GM12891 (cell line): ENCODE measurements at regions not wholly inside any gene's neighbourhood (a gene's known extent, or its start where the extent isn't known, plus 50 kb on each side); places are given as distances from the start of the nearest gene placed in this dataset.

Experiments used
- DNase-seq: peaks from one replicate; pipeline ENCODE4 v3.0.0; 2011; ENCODE audit warnings: low spot score; ENCODE audit not compliant: insufficient read length
- FAIRE-seq: peaks from 2 replicates; lab custom pipeline; 2011; peaks lifted over from hg19 to GRCh38; lab: Jason Lieb, UNC
- PAX5 ChIP-seq: IDR thresholded peaks from 2 replicates; pipeline ENCODE4 v1.6.1; 2011; ENCODE audit warnings: low read length, moderate library complexity, mild to moderate bottlenecking; ENCODE audit not compliant: insufficient read depth, severe bottlenecking
- POLR2A ChIP-seq: IDR thresholded peaks from 2 replicates; pipeline ENCODE4 v1.6.1; 2011; ENCODE audit warnings: low read depth, low read length, control low read depth
- POLR2AphosphoS5 ChIP-seq: IDR thresholded peaks from 2 replicates; pipeline ENCODE4 v1.6.1; 2011; ENCODE audit warnings: low read depth, low read length, control low read depth
- POU2F2 ChIP-seq: IDR thresholded peaks from 2 replicates; pipeline ENCODE4 v1.6.1; 2011; ENCODE audit warnings: low read depth, mild to moderate bottlenecking, control low read depth, low read length, moderate library complexity
- SPI1 ChIP-seq: IDR thresholded peaks from 2 replicates; pipeline ENCODE4 v1.6.1; 2011; ENCODE audit warnings: low read depth, low read length, control low read depth
- TAF1 ChIP-seq: IDR thresholded peaks from 2 replicates; pipeline ENCODE4 v1.6.1; 2011; ENCODE audit warnings: low read depth, low read length, control low read depth

DNA sequence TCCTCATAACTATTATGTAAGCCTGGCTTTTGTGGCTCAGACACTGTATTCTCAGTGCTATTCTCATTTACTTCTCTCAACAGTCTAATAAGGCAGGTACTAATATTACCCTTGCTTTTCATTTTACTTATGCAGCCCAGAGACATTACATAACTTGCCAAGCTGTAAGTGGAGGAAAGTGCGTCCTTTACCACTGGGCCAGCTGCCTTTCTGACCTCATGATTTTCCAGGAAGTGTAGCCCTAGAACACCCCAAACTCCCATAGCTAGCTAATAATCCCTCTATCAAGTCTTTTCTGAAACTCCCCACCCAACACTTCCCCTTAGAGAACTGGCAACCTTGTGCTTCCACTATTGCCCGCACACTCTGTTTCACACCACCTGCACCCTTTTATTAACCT is 192.9 kb upstream of the HMHB1 start:
- FAIRE-seq: no peak
- TF ChIP-seq POLR2AphosphoS5: no peak
- no peak for TF ChIP-seq POU2F2
- no peak for TF ChIP-seq TAF1
- no peak for TF ChIP-seq SPI1
- TF ChIP-seq POLR2A: no peak
- no peak for TF ChIP-seq PAX5
- DNase-seq: no peak

DNA sequence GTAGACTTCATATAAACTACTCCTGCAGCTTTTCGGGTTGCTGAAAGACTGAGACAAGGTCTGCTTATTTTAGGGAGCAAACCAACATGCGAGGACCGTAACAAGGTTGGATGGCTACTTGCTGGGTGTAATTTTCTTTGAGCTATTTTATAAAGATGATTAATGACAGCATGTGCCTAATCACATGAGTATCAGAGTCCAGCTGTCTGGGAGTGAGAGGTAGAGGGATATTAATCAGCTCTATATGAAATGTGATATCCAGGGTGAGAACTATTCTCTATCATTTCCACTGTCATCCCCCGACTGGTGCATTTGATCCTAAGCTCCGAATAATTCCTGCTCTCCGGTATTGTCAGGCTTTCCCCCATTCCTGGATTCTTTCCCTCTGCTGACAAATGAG is 193.8 kb upstream of the HMHB1 start:
- FAIRE-seq: no peak
- no peak for TF ChIP-seq POLR2AphosphoS5
- no peak for TF ChIP-seq SPI1
- no peak for TF ChIP-seq POLR2A
- no peak for TF ChIP-seq POU2F2
- no peak for TF ChIP-seq PAX5
- TF ChIP-seq TAF1: no peak
- no peak for DNase-seq

DNA sequence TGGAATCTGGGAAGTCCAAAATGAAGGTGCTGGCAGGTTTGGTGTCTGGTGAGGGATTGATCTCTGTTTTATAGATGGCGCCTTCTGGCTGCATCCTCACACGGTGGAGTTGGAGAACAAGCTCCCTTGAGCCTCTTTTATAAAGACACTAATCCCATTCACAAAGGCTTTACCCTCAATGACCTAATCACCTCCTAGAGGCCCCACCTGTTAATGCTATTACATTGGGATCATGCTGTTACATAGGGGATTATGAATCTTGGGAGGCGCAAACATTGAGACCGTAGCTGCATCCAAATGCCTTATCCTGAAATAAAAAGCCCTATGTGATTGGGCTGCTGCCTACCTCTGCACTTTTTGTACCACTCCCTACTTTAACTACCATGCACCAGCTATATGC is 197.1 kb upstream of the HMHB1 start:
- no peak for DNase-seq
- no peak for FAIRE-seq
- TF ChIP-seq POLR2A: no peak
- no peak for TF ChIP-seq TAF1
- no peak for TF ChIP-seq SPI1
- TF ChIP-seq POU2F2: no peak
- TF ChIP-seq PAX5: no peak
- TF ChIP-seq POLR2AphosphoS5: no peak

DNA sequence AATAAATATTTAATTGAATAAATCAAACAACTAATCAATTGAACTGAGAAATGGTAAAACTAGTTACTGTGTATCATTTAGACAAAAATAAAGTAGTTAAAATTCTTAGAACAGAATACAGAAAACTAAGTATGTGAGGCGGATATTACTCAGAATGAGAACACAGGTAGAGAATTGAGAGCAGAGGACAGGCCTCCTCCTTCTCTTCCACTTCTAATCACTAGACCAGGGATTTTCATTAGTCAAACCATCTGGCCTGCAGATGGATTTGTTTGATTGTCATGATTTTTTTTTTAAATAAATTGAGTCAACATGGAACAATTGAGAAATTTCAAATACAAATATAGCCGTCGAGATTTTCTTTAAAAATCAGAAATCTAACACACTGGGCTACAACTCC is 198.6 kb upstream of the HMHB1 start:
- no peak for FAIRE-seq
- TF ChIP-seq SPI1 (0 out of 2 replicates have a peak, but pooled peaks have one; percentile 10), TAF1 (no peak)
- DNase-seq: no peak

DNA sequence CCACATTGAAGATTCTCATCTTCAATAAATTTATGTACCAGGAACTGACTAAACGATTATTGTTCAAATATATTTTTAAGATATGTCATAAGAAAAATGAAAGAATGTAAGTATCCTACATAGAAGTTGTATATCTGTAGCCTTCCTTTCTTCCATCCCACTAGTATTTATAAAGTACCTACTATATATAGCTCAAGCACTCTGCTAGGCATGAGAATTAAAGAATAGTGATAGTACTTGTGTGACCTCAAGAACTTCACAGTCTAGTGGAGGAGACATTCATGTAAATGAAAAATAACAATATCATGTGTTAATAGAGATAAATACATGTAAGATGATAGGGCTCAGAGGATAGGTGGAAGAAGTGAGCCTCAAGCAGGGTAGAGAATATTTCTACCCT is 201.0 kb upstream of the HMHB1 start:
- TF ChIP-seq POLR2AphosphoS5 (no peak), POU2F2 (no peak), SPI1 (no peak), TAF1 (no peak), POLR2A (no peak), PAX5 (no peak)
- FAIRE-seq: no peak
- no peak for DNase-seq

DNA sequence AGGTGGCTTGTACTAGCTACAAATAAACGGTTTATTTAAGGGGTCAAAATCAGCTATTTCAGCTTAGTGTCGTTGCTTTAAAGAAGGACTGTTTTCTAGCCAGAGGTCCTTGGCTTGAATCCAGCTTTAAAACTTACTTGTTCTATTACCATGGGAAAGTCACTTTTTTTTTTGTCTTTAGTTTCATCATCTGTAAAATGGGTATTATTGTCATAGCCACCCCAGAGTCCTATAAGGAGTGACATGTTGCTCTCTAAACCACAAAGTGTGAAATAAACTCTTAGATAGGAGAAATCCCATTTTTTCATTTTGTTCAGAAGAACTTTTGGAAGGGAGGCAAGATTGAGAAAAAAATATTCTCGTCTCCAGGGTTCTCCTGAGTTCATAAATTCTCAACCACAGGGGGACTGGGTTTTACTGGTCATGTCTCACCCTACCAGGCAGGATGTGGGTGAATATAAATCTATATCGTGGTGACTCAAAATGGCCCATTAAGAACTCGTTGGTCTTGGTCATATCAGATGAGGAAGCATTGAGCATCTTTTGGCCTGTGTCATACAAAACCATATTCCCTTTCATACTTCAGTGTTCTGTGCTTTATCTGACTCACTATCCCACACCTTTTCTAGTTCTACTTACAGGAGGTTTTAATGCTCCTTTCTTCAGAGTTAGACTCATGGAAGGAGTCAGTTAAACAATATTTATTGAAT is 202.7 kb upstream of the NR3C1 start:
- DNase-seq: peak; percentile 18
- TF ChIP-seq SPI1 (peak; percentile 18; the same call in 1 of the 2 replicates), POLR2A (no peak), POU2F2 (no peak), POLR2AphosphoS5 (no peak), PAX5 (no peak)
- peak; percentile 67 for FAIRE-seq

DNA sequence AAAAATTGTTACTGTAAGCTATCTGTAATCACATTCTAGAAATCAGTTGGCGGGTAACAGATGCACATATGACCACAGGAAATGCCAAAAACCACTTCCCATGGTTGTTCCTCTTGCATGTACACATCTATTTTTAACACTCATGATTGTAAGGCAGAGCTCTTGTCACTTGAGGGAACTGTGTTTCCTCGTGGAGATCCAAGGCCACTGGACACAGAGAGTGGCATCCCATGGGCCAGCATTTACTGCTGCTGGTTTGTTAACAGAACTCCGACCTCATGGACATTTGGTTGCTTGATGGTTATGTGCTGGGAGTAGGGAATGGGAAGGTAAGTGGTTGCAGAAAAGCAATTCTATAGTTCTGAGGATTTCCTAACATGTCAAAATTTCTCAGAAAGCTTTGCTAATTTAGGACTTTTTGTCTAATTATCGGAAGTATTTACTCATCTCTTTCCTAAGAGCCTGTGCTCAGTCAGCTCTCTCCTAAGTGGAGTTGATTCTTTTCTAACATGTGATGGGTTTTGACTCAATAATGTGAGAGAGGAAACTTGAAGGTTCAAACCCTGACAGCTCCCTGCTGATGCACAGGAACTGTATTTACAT is 202.0 kb upstream of the NR3C1 start:
- no peak for TF ChIP-seq POU2F2
- peak; percentile 55 for TF ChIP-seq SPI1
- DNase-seq (no peak), FAIRE-seq (peak; percentile 81)

DNA sequence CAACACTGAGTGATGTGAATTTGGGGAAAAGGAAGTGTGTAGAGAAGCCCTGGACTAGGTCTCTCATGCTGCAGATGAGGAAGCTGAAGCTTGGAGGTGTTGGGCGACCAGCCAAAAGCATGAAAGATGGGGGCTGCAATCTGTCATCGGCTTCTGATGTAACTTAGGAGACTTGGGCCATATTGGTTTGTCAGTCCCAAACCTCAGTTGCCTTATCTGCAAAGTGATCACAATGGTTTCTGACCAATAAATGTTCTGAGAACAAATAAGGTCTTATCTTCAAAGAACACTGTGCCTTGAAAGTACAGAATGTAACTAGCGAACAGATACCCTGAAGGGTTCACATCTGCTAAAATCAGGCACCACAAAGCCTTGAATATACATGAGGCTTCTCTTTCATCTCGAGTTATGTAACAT is 198.4 kb upstream of the NR3C1 start:
- DNase-seq: no peak
- FAIRE-seq: no peak
- TF ChIP-seq POU2F2: no peak
- TF ChIP-seq PAX5: no peak
- no peak for TF ChIP-seq POLR2AphosphoS5
- TF ChIP-seq SPI1: no peak
- TF ChIP-seq TAF1: no peak
- no peak for TF ChIP-seq POLR2A

DNA sequence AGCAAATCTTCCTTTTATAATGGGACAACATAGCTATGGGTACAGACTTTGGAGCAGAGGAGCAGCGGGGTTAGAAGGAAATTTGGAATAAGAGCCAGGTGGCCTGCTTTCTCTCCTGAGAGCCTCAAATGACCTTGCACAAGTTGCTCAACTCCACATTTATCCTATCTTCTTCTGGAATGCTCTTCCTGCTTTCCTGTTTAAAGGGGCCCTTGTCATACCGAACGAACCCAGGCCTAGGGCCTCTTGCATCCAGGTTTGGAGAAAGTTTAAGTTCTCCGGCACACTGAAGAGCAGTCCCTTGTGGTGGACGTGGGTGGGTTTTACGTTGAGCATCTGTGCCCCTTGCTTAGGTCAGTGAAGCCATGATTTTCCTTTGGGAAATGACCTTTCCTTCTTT is 197.9 kb upstream of the NR3C1 start:
- TF ChIP-seq POLR2A (no peak), PAX5 (no peak), POLR2AphosphoS5 (no peak), POU2F2 (no peak), TAF1 (no peak), SPI1 (no peak)
- no peak for FAIRE-seq

More for the DNA sequence above, 197.9 kb upstream of the NR3C1 start:
- no peak for DNase-seq
